K562 (cell line): ENCODE measurements at regions not wholly inside any gene's neighbourhood (a gene's known extent, or its start where the extent isn't known, plus 50 kb on each side); places are given as distances from the start of the nearest gene placed in this dataset.
A peak's percentile ranks its signal among the peaks of the same experiment; 100 is the strongest.

Experiments
- ATF1 ChIP-seq, 2 experiments: fragments of 450-650 bp in 1 of 2; IDR thresholded peaks; 2 replicates each; pipeline ENCODE4 v1.6.1; 2016; ENCODE audit warnings: missing compliant biosample characterization in 1 of 2, missing genetic modification characterization in 1 of 2
- CBX8 ChIP-seq: fragments of 200-600 bp; sonication (generic); IDR thresholded peaks from 2 replicates; pipeline ENCODE4 v1.6.1; 2012; ENCODE audit warnings: borderline replicate concordance, mixed run types, low read depth, mild to moderate bottlenecking, moderate library complexity, mixed read lengths, low read length, control low read depth, inconsistent platforms; ENCODE audit not compliant: poor library complexity, severe bottlenecking; ENCODE audit errors: extremely low read depth
- CEBPB ChIP-seq: fragments of 450-650 bp; IDR thresholded peaks from 2 replicates; pipeline ENCODE4 v1.6.1; 2016; ENCODE audit warnings: missing genetic modification characterization, missing compliant biosample characterization
- CSDE1 ChIP-seq, 2 experiments: fragments of 450-650 bp; IDR thresholded peaks; 2 replicates each; pipeline ENCODE4 v1.6.1; 2016; ENCODE audit warnings: mild to moderate bottlenecking in 1 of 2
- CXXC5 ChIP-seq: fragments of 250-450 bp; sonication (Bioruptor Pico); IDR thresholded peaks from 2 replicates; pipeline ENCODE4 v1.8.0; 2022; ENCODE audit warnings: inconsistent platforms, mild to moderate bottlenecking, moderate library complexity
- ELF2 ChIP-seq: fragments of 250-450 bp; sonication (Bioruptor Pico); IDR thresholded peaks from 2 replicates; pipeline ENCODE4 v1.5.0; 2021; ENCODE audit warnings: mild to moderate bottlenecking
- HDAC1 ChIP-seq, 2 experiments: fragments of 450-650 bp; IDR thresholded peaks; 2 replicates each; pipeline ENCODE4 v1.6.1; 2016 to 2017; ENCODE audit warnings: inconsistent platforms in 1 of 2, mild to moderate bottlenecking in 1 of 2, moderate library complexity in 1 of 2
- HDAC8 ChIP-seq: fragments of 450-650 bp; IDR thresholded peaks from 2 replicates; pipeline ENCODE4 v1.6.1; 2016; ENCODE audit warnings: mild to moderate bottlenecking, missing genetic modification characterization, moderate library complexity, missing compliant biosample characterization
- HNRNPLL ChIP-seq: fragments of 200-400 bp; formaldehyde crosslinking; IDR thresholded peaks from 2 replicates; pipeline ENCODE4 v1.6.1; 2017; ENCODE audit warnings: low read length, low read depth, mild to moderate bottlenecking; ENCODE audit not compliant: poor library complexity, severe bottlenecking
- MITF ChIP-seq: IDR thresholded peaks from 2 replicates; pipeline ENCODE4 v1.6.1; 2014; ENCODE audit warnings: antibody characterized with exemption
- RCOR1 ChIP-seq, 2 experiments: IDR thresholded peaks; 2 replicates each; pipeline ENCODE4 v1.6.1; 2012; ENCODE audit warnings: low read depth in 2 of 2, low read length in 2 of 2, borderline replicate concordance in 1 of 2, improper control_type of control experiment in 1 of 2
- ZHX1 ChIP-seq: fragments of 150-350 bp; conservative IDR thresholded peaks from 2 replicates; pipeline ENCODE4 v1.6.1; 2014; ENCODE audit warnings: low read length
- ZNF23 ChIP-seq: fragments of 250-450 bp; sonication (Bioruptor Pico); IDR thresholded peaks from 2 replicates; pipeline ENCODE4 v1.4.0; 2020; ENCODE audit warnings: mild to moderate bottlenecking
- ZNF316 ChIP-seq: fragments of 450-650 bp; IDR thresholded peaks from 2 replicates; pipeline ENCODE4 v1.6.1; 2016
- ZNF444 ChIP-seq: fragments of 250-450 bp; sonication (Bioruptor Pico); IDR thresholded peaks from 2 replicates; pipeline ENCODE4 v1.4.0; 2020; ENCODE audit warnings: mild to moderate bottlenecking, moderate library complexity
- ZNF589 ChIP-seq: fragments of 200-800 bp; sonication (Bioruptor generic); IDR thresholded peaks from 2 replicates; pipeline ENCODE4 v1.6.1; 2016; ENCODE audit warnings: low read depth, missing genetic modification characterization, missing compliant biosample characterization
- ZNF668 ChIP-seq: fragments of 250-450 bp; sonication (Bioruptor Pico); IDR thresholded peaks from 2 replicates; pipeline ENCODE4 v1.8.0; 2022; ENCODE audit warnings: mild to moderate bottlenecking, inconsistent platforms
- ZSCAN32 ChIP-seq: fragments of 450-650 bp; formaldehyde crosslinking; IDR thresholded peaks from 2 replicates; pipeline ENCODE4 v1.4.0; 2020; ENCODE audit warnings: mild to moderate bottlenecking, moderate library complexity
- TF ChIP-seq, protein P1 (sequence below): fragments of 250-450 bp; sonication (Bioruptor Pico); IDR thresholded peaks from 2 replicates; pipeline ENCODE4 v1.8.0; 2022; ENCODE audit warnings: moderate library complexity, mild to moderate bottlenecking, inconsistent platforms
- TF ChIP-seq, protein P2 (sequence below), 2 experiments: fragments of 450-650 bp in 1 of 2; IDR thresholded peaks; 2 replicates each; pipeline ENCODE4 v1.6.1; 2011 to 2017; ENCODE audit warnings: low read depth in 2 of 2, antibody characterized with exemption in 1 of 2, borderline replicate concordance in 1 of 2, low read length in 1 of 2, mild to moderate bottlenecking in 1 of 2, mixed read lengths in 1 of 2; ENCODE audit not compliant: control insufficient read depth in 1 of 2

GRCh38 chr15:39358441-39359041 is 222.3 kb upstream of the THBS1 start (continued):
- no peak for TF ChIP-seq CXXC5 (CRISPR knock-in tag)
- TF ChIP-seq ZNF589 = no peak
- no peak for TF ChIP-seq CSDE1 (IDR thresholded peaks at IDR 0.05)
- peak; percentile 11; the same call in 1 of the 2 replicates for TF ChIP-seq ZNF316
- TF ChIP-seq ZNF444 (CRISPR knock-in tag) = no peak
- TF ChIP-seq ZSCAN32 (CRISPR knock-in tag) = no peak
- 0 out of 4 replicates have a peak, but pooled peaks of 1 of the 2 experiments have one; percentile 11 for TF ChIP-seq RCOR1 (IDR thresholded peaks at IDR 0.05; ENCODE audit: borderline replicate concordance in 1 of 2, low read depth in 2 of 2, low read length in 2 of 2)
- TF ChIP-seq ATF1 (CRISPR knock-in tag; IDR thresholded peaks at IDR 0.05) = no peak
- TF ChIP-seq ATF1 (tag; IDR thresholded peaks at IDR 0.05) = no peak
- TF ChIP-seq HDAC8 (tag) = no peak
- TF ChIP-seq, protein P1, sequence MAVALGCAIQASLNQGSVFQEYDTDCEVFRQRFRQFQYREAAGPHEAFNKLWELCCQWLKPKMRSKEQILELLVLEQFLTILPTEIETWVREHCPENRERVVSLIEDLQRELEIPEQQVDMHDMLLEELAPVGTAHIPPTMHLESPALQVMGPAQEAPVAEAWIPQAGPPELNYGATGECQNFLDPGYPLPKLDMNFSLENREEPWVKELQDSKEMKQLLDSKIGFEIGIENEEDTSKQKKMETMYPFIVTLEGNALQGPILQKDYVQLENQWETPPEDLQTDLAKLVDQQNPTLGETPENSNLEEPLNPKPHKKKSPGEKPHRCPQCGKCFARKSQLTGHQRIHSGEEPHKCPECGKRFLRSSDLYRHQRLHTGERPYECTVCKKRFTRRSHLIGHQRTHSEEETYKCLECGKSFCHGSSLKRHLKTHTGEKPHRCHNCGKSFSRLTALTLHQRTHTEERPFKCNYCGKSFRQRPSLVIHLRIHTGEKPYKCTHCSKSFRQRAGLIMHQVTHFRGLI (CRISPR knock-in tag) = no peak
- TF ChIP-seq ZNF23 = no peak
- no peak for TF ChIP-seq ZHX1
- TF ChIP-seq, protein P2, sequence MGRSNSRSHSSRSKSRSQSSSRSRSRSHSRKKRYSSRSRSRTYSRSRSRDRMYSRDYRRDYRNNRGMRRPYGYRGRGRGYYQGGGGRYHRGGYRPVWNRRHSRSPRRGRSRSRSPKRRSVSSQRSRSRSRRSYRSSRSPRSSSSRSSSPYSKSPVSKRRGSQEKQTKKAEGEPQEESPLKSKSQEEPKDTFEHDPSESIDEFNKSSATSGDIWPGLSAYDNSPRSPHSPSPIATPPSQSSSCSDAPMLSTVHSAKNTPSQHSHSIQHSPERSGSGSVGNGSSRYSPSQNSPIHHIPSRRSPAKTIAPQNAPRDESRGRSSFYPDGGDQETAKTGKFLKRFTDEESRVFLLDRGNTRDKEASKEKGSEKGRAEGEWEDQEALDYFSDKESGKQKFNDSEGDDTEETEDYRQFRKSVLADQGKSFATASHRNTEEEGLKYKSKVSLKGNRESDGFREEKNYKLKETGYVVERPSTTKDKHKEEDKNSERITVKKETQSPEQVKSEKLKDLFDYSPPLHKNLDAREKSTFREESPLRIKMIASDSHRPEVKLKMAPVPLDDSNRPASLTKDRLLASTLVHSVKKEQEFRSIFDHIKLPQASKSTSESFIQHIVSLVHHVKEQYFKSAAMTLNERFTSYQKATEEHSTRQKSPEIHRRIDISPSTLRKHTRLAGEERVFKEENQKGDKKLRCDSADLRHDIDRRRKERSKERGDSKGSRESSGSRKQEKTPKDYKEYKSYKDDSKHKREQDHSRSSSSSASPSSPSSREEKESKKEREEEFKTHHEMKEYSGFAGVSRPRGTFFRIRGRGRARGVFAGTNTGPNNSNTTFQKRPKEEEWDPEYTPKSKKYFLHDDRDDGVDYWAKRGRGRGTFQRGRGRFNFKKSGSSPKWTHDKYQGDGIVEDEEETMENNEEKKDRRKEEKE (IDR thresholded peaks at IDR 0.05; ENCODE audit: borderline replicate concordance in 1 of 2, control insufficient read depth in 1 of 2, low read depth in 2 of 2, low read length in 1 of 2) = no peak
- TF ChIP-seq ZNF668 (CRISPR knock-in tag) = no peak
- no peak for TF ChIP-seq ELF2 (CRISPR knock-in tag)
- no peak for TF ChIP-seq MITF
- no peak for TF ChIP-seq HNRNPLL
- no peak for TF ChIP-seq CEBPB
- TF ChIP-seq CBX8 = no peak
- TF ChIP-seq HDAC1 (IDR thresholded peaks at IDR 0.05) = no peak
